GM12873 (cell line): ENCODE measurements at regions not wholly inside any gene's neighbourhood (a gene's known extent, or its start where the extent isn't known, plus 50 kb on each side); places are given as distances from the start of the nearest gene placed in this dataset.

Experiments
- TF ChIP-seq, protein P1 (sequence below): IDR thresholded peaks from 2 replicates; pipeline ENCODE4 v1.5.1; 2012; ENCODE audit warnings: low read depth, mild to moderate bottlenecking, moderate library complexity, low read length, control low read depth; ENCODE audit not compliant: insufficient read depth; ENCODE audit errors: missing control alignments

DNA sequence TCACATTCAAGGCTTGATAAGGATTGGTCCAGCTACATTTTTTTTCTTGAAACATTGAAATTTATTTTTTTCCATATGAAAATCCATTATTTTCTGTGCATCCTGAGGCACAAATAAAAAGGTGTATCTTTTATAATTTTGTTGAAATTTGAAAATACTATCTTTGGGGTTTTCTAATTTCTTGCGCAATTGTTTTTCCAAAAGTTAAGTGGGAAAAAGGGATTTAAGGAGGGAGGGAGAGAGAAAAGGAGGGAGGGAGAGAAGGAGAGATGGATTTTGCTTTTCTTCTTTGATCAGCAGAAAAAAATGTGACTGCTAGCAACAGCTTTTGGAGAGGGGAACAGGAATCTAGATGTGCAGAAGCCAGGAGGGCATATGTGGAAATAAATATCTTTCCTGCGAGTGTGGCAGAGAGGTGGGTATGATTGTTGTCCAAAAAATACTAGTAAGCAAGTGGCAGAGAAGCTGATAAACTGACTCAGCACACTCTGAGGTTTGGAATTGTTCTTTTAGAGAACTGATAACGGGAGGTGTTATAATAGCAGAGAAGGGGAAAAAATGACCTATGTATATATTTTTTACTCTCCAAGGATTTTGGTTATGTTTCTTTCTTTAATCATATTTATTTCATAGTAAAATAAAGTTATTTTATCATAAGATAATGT is 61.2 kb upstream of the EDNRB start:
- TF ChIP-seq, protein P1, sequence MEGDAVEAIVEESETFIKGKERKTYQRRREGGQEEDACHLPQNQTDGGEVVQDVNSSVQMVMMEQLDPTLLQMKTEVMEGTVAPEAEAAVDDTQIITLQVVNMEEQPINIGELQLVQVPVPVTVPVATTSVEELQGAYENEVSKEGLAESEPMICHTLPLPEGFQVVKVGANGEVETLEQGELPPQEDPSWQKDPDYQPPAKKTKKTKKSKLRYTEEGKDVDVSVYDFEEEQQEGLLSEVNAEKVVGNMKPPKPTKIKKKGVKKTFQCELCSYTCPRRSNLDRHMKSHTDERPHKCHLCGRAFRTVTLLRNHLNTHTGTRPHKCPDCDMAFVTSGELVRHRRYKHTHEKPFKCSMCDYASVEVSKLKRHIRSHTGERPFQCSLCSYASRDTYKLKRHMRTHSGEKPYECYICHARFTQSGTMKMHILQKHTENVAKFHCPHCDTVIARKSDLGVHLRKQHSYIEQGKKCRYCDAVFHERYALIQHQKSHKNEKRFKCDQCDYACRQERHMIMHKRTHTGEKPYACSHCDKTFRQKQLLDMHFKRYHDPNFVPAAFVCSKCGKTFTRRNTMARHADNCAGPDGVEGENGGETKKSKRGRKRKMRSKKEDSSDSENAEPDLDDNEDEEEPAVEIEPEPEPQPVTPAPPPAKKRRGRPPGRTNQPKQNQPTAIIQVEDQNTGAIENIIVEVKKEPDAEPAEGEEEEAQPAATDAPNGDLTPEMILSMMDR = no peak

DNA sequence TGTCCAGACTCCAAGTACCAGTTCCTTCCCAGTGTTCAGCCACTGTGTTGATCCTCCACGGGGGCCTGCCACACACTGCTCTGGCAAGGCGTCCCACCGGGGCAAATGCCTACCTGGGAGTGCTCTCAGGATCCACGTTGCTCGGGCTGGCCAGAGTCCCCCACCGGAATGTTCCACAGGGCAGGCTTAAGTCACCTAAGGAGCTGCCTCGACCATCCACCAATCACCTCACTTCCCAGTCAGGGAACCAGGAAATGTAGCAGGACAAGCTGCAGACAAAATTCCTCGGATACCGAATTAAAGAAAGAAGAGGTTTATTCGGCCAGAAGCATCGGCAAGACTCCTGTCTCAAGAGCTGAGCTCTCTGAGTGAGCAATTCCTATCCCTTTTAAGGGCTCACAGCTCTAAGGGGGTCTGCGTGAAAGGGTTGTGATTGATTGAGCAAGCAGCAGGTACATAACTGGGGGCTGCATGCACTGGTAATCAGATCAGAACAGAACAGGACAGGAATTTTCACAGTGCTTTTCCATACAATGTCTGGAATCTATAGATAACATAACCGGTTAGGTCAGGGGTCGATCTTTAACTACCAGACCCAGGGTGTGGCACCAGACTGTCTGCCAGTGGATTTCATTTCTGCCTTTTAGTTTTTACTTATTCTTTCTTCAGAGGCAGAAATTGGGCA is 56.9 kb upstream of the EDNRB start:
- TF ChIP-seq, protein P1 = no peak

DNA sequence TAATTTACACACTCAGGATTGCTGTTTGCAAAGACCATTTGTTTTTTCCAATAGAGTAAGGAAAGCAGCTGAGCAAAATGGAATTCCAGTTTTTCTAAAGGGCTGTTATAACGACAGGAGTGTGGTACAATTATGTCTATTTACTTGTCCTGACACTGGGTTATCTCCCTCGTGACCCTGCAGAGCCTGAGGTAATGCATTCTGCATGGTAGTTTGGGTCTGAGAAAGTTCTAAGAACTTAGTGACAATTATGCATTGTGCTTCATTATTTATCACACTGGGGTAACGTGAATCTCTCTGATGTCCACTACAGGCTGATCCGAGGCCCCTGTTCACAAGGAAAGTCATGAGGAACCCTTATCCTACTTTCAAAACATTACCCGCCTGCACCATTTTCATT is 50.7 kb upstream of the EDNRB start:
- TF ChIP-seq, protein P1 = no peak
